ENCODE measurements at regions not wholly inside any gene's neighbourhood (a gene's known extent, or its start where the extent isn't known, plus 50 kb on each side); places are given as distances from the start of the nearest gene placed in this dataset.

GRCh38 chr5:120155873-120156272, 308.2 kb upstream of the PRR16 start:
- TF ChIP-seq CTCF (IDR thresholded peaks at IDR 0.05) (no peak), POLR2A (IDR thresholded peaks at IDR 0.05) (no peak)
